ENCODE measurements at regions not wholly inside any gene's neighbourhood (a gene's known extent, or its start where the extent isn't known, plus 50 kb on each side); places are given as distances from the start of the nearest gene placed in this dataset.

DNA sequence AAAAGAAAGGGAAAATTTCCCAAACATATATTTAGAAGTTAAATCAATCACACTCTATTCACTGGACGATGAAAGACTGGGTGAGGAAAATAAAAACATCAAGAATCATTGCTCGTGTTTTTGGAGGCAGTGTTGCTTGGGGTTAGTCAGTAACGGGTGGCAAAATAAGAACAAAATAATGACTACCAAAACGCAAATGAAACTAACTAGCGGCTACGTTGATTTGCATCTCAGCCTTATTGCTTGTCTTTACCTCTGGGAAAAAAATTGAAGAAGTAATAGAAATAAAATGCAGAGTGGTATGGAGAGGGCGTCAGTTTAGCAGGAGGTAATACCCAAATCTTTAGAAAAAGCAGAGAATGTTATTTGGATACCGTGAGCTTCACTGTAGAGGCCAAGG, 86.4 kb upstream of the SORBS2 start:
- TF ChIP-seq CTCF (IDR thresholded peaks at IDR 0.05) (no peak), EZH2 (IDR thresholded peaks at IDR 0.05) (no peak), EZH2phosphoT487 (IDR thresholded peaks at IDR 0.05) (no peak)

Measured in neural progenitor cell (in vitro differentiated cells).